HUDEP-2 (cell line): ENCODE measurements at regions not wholly inside any gene's neighbourhood (a gene's known extent, or its start where the extent isn't known, plus 50 kb on each side); places are given as distances from the start of the nearest gene placed in this dataset.
"Not testable (repeated sequence)": the region's sequence is repeated elsewhere in the genome, so short reads cannot be mapped to it uniquely, and the experiment has no call there.

ENCODE experiments used
- DNase-seq, 76 experiments: peaks; one replicate each; lab custom pipeline; 2025; ENCODE audit not compliant: unreplicated experiment in 76 of 76; lab: John Stamatoyannopoulos, UW

GRCh38 chr13:18995259-18995873 is 186.3 kb downstream of the TUBA3C start:
- no peak for DNase-seq

DNA sequence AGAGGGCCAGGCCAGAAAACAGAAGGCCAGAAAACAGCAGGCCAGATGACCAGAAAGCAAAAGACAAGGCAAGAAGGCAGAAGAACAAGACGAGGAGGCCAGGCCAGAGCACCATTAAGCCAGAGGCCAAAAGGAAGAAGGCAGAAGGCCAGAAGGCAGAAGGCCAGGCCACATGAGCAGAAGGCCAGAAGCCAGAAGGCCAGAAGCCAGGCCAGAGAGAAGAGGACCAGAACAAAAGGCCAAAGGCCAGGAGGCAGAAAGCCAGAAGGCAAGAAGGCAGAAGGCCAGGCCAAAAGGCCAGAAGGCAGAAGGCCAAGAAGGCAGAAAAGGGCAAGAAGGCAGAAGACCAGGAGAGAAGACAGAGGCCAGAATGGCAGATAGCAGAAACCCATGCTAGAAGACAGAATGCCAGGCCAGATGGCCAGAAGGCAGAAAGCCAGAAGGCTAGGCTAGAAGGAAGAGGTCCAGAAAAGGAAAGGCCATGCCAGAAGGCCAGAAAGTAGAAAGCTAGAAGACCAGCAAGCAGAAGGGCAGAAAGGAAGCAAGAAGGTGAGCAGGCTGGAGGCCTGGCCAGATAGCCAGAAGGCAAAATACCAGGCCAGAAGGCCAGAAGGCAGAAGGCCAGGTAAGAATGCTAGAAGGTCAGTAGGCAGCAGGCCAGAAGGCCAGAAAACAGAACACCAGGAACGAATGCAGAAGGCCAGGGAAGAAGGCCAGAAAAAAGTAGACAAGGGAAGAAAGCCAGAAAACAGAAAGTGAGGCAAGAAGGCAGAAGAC is 187.6 kb downstream of the TUBA3C start:
- DNase-seq, result peak in 1 of 76 experiments; percentile 5

GRCh38 chr13:18992791-18993190 is 188.8 kb downstream of the TUBA3C start:
- DNase-seq, result no peak

- DNase-seq, result no peak
These were observed 190.6 kb downstream of the TUBA3C start for GRCh38 chr13:18991060-18991459.

DNA sequence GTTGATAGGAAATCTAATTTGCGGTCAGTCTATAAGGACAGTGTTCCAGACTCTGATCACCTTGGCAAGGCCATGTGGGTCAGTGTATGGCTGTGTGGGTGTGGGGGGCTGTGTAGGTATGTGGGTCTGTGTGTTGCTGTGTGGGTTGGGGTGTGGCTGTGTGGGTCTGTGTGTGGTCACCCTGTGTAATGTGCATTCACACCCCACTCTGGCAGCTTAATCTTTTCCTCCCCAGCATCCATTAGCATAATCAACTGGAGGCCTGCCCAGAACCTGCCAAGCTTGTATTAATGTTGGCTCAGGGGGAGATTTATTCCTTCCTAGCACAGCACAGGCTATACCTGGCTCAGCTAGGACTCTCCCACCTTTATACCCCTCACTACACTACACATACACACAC is 203.2 kb downstream of the TUBA3C start:
- DNase-seq, result no peak

- DNase-seq, result no peak
These were observed 203.8 kb downstream of the TUBA3C start for GRCh38 chr13:18977857-18978256.

DNA sequence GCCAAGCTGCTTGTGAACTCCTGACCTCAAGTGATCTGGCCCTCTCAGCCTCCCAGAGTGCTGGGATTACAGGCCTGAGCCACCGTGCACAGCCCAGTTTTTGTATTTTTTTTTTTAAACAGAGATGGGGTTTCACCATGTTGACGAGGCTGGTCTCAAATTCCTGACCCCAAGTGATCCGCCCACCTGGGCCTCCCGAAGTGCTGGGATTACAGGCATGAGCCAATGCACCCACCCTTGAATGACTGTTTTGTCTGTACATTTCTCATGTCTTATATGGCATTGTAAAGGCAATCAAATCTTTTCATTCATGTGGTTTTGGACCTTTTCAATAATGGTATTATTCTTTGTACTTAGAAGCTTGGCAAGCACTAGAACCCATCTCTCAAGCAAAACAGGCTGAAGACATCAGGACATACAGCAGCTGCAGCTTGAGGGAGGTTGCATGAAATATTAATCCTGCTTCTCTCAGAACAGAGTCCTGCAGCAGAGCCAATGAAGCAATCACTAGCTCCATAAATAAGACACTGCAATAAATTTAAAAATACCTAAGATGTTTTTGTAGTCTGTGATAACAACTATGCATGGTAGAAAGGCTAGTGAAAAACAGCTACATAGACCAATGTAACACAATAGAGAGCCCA is 209.9 kb downstream of the TUBA3C start:
- DNase-seq, result no peak

DNA sequence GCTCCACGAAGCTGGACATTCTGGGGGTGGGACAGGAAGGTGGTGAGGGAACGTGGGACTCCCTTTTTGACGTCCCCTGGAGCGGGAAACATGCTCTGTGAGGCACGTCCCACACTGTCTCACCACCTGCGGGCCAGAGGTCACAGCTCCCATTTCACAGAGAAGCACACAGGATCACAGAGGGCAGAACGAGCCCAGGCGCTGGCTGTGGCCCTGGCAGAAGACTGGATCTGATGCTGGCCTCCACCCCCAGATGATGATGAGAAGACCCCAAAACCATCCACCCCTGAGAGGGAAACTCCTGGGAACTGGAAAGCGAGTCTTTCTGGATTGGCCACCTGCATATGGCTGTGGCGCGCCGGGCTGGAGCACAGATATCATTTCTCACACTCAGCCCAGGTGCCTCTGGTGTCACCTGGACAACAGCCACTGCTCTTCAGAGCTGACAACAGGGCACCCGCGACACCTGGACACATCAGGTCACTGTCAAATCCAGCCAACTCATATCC is 216.2 kb downstream of the TUBA3C start:
- no peak for DNase-seq

DNA sequence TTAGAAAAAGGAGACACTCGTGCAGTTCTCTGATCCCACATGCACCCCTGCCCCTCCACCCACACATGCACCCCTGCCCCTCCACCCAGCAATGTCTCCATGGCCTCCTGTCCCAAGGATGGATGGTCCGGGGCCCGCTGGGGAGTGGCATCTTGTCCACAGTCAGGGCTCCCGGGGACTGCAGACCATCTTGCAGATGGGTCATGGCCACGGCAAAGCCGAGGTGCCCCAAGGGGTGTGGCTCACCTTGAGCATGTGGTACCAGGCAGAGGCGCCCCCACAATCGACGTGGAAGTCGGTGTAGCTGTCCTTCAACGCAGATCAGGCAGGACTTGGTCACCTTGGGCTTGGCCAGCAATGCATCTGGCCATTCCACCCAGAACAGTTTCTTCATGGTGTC is 216.7 kb downstream of the TUBA3C start:
- DNase-seq, result no peak

- not testable (repeated sequence) for DNase-seq
These were observed 217.9 kb downstream of the TUBA3C start for GRCh38 chr13:18963684-18964083.

GRCh38 chr13:18962168-18962734 is 219.4 kb downstream of the TUBA3C start:
- no peak for DNase-seq

- DNase-seq, result no peak
These were observed 220.1 kb downstream of the TUBA3C start for GRCh38 chr13:18961383-18962117.

DNA sequence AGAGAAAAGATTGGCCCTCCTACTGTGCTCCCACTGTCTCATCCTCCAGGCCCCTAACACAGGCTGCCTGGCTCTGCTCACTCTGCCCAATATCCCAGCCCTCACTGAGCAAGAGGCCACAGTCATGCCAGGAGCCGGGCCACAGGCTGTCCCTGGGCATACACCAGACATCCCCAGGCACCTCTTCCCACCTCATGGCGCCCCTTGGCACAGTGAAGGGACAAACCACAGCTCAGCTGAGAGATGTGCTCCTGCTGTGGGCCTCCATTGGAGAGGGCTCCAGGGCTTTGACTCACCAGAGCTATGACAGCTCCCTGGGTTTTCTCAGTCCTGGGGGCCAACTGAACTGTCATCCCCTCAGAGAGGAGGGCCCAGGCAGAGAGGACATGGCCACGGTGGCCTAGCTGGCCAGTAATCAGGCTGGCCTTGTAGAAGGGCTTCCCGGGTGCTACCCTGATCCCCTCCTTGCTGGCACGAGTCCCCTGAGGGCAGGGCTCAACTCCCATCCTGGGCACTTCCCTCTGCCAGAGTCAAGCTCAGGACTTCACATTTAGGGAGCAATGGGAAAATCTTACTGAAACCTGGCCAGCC is 220.9 kb downstream of the TUBA3C start:
- DNase-seq, result no peak

DNA sequence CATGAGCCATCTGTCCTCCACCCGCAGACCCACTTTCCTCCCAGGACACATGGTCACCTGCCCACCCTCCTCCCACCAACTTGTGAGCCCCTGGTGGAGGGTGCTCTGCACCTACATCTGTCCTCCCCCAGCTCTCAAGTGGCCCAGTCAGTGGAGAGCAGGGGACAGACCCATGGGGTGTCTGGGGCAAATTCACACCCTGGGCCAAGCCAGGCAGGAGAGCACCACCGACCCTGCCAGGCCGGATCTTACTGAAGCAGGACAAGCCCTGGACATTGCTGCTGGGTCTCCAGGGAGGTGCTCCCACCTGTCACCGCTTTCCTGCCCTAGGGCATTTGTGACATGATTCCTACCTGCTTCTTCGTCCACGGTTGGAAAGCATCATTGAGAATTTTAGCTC is 221.6 kb downstream of the TUBA3C start:
- DNase-seq, result no peak

- DNase-seq, result no peak
These were observed 222.4 kb downstream of the TUBA3C start for GRCh38 chr13:18959229-18959628.

- DNase-seq, result no peak
These were observed 225.0 kb downstream of the TUBA3C start for GRCh38 chr13:18956473-18957078.

DNA sequence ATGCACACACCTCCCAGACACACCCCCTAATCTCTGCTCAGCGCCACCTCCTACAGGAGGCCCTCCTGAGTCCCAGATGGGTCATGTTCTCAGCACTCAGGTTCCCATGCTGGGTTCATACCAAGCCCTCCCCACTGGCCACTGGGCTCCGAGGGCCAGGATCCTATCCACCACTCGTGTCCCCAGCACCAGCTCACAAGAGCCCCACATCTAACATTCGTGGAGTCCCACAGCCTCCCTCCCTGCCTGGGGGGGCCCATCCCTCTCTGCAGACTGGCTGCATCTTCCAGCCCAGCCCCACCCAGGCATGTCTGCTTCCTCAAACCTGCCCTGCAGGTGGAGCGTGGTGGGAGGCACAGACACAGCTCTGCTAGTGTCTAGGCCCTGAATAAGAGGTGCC is 227.4 kb downstream of the TUBA3C start:
- no peak for DNase-seq

- DNase-seq, result no peak
These were observed 228.3 kb downstream of the TUBA3C start for GRCh38 chr13:18953139-18953930.
